ENCODE measurements at regions not wholly inside any gene's neighbourhood (a gene's known extent, or its start where the extent isn't known, plus 50 kb on each side); places are given as distances from the start of the nearest gene placed in this dataset.

- H3K4me1 Mint-ChIP-seq (ENCODE audit: low read depth) = peaks cover 11% of the 10 kb centered on the region
- intact Hi-C loops (cut with micrococcal nuclease) = no loop called here
- ChIA-PET POLR2A (no interaction called here), CTCF (interaction anchor here (0.6 to 1.0 kb wide), 3 partner anchors 27 to 242 kb away, joined by 3 to 6 read pairs (median 3); no protein-coding TSS in a partner anchor)
- peaks cover 6% of the 10 kb centered on the region for H3K36me3 Mint-ChIP-seq (ENCODE audit: low read depth)
- H3K27me3 Mint-ChIP-seq = no peaks in the 10 kb centered on the region
- H3K27ac Mint-ChIP-seq = no peak overlapping the region
- no peaks in the 10 kb centered on the region for H3K9me3 Mint-ChIP-seq
- no peak overlapping the region for H3K4me3 Mint-ChIP-seq
- ATAC-seq (no peak), DNase-seq (no peak)
- TF ChIP-seq CTCF (IDR thresholded peaks at IDR 0.05) = no peak
Observed at GRCh38 chr10:28151636-28152035, 151.2 kb downstream of the MPP7 start.

DNA sequence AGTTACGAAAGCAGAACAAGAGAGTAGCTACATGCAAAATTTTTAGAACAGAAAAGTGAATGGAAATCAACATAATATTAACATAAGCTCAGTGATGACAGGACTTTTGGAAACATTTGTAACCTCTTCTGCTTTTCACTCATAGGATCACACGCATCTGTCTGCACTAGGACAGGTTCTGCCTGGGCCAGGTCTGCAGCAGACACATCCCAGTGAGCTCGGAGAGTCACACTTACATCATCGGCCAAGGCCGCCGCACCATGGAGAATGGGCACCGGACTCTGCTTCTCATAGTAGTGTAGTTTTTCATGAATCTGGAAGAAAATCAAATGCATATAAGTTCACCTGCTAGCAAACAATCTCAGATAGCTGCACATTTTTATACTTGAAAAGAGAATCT, 150.9 kb upstream of the ODAD2 start:
- Mint-ChIP-seq H3K4me3 (no peak overlapping the region), H3K27me3 (no peaks in the 10 kb centered on the region), H3K36me3 (ENCODE audit: low read depth) (peaks cover 6% of the 10 kb centered on the region), H3K27ac (no peak overlapping the region), H3K4me1 (ENCODE audit: low read depth) (peaks cover 10% of the 10 kb centered on the region), H3K9me3 (no peaks in the 10 kb centered on the region)
- DNase-seq = no peak
- intact Hi-C loops (cut with micrococcal nuclease) = no loop called here
- POLR2A ChIA-PET = no interaction called here
- CTCF ChIA-PET = interaction anchor here (0.7 to 2.1 kb wide), 2 partner anchors 8 to 244 kb away, joined by 3 to 7 read pairs; no protein-coding TSS in a partner anchor
- no peak for ATAC-seq
- TF ChIP-seq CTCF (IDR thresholded peaks at IDR 0.05) = no peak

GRCh38 chr10:28147706-28148105, 148.8 kb upstream of the ODAD2 start:
- POLR2A ChIA-PET = no interaction called here
- H3K27ac Mint-ChIP-seq = no peak overlapping the region
- intact Hi-C loops (cut with micrococcal nuclease) = no loop called here
- H3K36me3 Mint-ChIP-seq (ENCODE audit: low read depth) = peaks cover 10% of the 10 kb centered on the region
- ATAC-seq (no peak), DNase-seq (no peak)
- no peaks in the 10 kb centered on the region for H3K27me3 Mint-ChIP-seq
- H3K9me3 Mint-ChIP-seq = no peaks in the 10 kb centered on the region
- no peak overlapping the region for H3K4me3 Mint-ChIP-seq
- H3K4me1 Mint-ChIP-seq (ENCODE audit: low read depth) = peaks cover 4% of the 10 kb centered on the region
- no peak for TF ChIP-seq CTCF (IDR thresholded peaks at IDR 0.05)
- CTCF ChIA-PET = interaction anchor here (0.6 to 1.6 kb wide), 2 partner anchors 12 to 93 kb away, joined by 3 to 5 read pairs; no protein-coding TSS in a partner anchor

- H3K27me3 Mint-ChIP-seq = no peaks in the 10 kb centered on the region
- ATAC-seq = no peak
- H3K4me3 Mint-ChIP-seq = no peak overlapping the region
- CTCF ChIA-PET = no interaction called here
- H3K36me3 Mint-ChIP-seq (ENCODE audit: low read depth) = peaks cover 34% of the 10 kb centered on the region
- peaks cover 3% of the 10 kb centered on the region for H3K4me1 Mint-ChIP-seq (ENCODE audit: low read depth)
- no peak overlapping the region for H3K27ac Mint-ChIP-seq
- intact Hi-C loops (cut with micrococcal nuclease) = no loop called here
- TF ChIP-seq CTCF (IDR thresholded peaks at IDR 0.05) = no peak
- H3K9me3 Mint-ChIP-seq = peaks cover 19% of the 10 kb centered on the region
- POLR2A ChIA-PET = no interaction called here
- DNase-seq = no peak
Observed at GRCh38 chr10:28139138-28139537, 140.3 kb upstream of the ODAD2 start.

DNA sequence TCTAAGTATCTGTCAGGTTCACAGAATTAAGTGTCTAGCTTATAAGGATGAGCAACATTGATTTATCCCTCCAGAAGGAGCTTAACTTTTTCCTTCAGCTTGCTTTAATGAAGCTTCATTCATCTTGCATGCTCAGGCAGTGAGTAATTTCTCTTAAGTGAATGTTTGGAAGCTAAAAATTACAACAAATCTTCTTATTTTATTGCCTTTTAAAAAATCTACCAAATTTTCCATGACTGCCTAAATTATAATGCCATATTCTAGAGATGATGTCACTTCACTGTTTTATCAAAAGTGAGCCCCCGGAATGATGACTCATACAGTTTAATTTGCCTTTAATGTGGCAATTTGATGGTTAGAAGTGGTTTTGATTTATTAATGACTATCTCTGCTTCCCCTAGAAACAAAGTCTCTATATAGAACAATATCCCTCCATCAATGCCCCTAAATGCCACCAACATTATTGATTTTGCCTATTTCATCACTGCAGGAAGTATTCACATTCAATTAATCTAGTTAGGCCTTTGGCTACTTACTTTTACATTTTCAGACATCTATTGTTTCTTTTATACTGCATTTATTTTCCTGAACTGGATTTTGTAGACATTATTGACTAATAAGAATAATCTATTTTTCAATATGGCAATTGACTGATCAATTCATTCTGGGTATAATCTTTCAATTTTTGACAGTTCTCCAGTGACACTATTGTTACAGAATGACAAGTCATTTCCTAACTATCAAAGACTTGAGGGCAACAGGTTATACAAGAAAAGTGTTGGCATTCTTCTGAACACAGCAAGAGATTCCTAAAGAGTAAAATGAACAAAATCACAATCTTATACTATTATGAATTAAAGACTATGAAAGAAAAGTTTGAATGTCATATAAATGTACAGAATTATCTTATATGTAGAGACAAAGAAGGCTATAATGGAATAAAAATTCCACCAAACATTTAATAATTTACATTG, 139.3 kb upstream of the ODAD2 start:
- ATAC-seq (no peak), DNase-seq (no peak)
- Mint-ChIP-seq H3K9me3 (peaks cover 22% of the 10 kb centered on the region), H3K27me3 (no peaks in the 10 kb centered on the region), H3K4me3 (no peak overlapping the region), H3K4me1 (ENCODE audit: low read depth) (peaks cover 3% of the 10 kb centered on the region), H3K36me3 (ENCODE audit: low read depth) (peaks cover 36% of the 10 kb centered on the region), H3K27ac (no peak overlapping the region)
- POLR2A ChIA-PET = no interaction called here
- no peak for TF ChIP-seq CTCF (IDR thresholded peaks at IDR 0.05)
- intact Hi-C loops (cut with micrococcal nuclease) = no loop called here
- CTCF ChIA-PET = no interaction called here

Measured in activated CD8-positive, alpha-beta T cell treated with anti-CD3 and anti-CD28 coated beads for 36 hours (primary cell).